ENCODE measurements at regions not wholly inside any gene's neighbourhood (a gene's known extent, or its start where the extent isn't known, plus 50 kb on each side); places are given as distances from the start of the nearest gene placed in this dataset.

GRCh38 chr12:34345801-34346200, 323.5 kb downstream of the ALG10 start:
- TF ChIP-seq CTCF (IDR thresholded peaks at IDR 0.05) (no peak), POLR2A (IDR thresholded peaks at IDR 0.05) (no peak)
